ENCODE measurements at regions not wholly inside any gene's neighbourhood (a gene's known extent, or its start where the extent isn't known, plus 50 kb on each side); places are given as distances from the start of the nearest gene placed in this dataset.

DNA sequence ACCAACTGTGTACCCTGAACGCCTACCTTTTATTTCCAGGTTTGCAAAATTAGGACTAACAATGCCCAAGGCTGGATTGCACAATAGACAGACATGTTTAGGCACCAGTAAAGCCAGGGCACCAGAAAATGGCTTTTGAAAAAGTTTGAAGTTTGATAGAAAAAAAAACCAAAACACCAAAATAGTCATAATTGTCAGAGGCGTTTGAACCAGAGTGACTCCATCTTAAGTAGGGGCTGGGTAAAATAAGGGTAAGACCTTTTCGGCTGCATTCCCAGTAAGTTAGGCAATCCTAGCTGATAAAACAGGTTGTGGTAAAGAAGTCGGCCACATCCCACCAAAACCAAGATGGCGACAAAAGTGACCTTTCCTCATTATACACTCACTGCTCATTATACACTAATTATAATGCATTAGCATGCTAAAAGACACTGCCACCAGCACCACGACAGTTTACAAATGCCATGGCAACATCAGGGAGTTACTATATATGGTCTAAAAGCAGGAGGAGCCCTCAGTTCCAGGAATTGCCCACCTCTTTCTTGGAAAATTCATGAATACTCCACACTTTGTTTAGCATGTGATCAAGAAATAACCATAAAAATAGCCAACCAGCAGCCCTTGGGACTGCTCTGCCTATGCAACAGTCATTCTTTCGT lies 71.2 kb upstream of the EPCAM start:
- DNase-seq (ENCODE audit: low spot score), result no peak
- CTCF ChIA-PET, result no interaction called here
- H3K27ac ChIP-seq, result no peak overlapping the region
- TF ChIP-seq, protein P1, sequence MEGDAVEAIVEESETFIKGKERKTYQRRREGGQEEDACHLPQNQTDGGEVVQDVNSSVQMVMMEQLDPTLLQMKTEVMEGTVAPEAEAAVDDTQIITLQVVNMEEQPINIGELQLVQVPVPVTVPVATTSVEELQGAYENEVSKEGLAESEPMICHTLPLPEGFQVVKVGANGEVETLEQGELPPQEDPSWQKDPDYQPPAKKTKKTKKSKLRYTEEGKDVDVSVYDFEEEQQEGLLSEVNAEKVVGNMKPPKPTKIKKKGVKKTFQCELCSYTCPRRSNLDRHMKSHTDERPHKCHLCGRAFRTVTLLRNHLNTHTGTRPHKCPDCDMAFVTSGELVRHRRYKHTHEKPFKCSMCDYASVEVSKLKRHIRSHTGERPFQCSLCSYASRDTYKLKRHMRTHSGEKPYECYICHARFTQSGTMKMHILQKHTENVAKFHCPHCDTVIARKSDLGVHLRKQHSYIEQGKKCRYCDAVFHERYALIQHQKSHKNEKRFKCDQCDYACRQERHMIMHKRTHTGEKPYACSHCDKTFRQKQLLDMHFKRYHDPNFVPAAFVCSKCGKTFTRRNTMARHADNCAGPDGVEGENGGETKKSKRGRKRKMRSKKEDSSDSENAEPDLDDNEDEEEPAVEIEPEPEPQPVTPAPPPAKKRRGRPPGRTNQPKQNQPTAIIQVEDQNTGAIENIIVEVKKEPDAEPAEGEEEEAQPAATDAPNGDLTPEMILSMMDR (conservative IDR thresholded peaks at IDR 0.05; ENCODE audit: low read depth), result no peak
- POLR2A ChIA-PET (ENCODE audit: low non-redundant PET), result no interaction called here

DNA sequence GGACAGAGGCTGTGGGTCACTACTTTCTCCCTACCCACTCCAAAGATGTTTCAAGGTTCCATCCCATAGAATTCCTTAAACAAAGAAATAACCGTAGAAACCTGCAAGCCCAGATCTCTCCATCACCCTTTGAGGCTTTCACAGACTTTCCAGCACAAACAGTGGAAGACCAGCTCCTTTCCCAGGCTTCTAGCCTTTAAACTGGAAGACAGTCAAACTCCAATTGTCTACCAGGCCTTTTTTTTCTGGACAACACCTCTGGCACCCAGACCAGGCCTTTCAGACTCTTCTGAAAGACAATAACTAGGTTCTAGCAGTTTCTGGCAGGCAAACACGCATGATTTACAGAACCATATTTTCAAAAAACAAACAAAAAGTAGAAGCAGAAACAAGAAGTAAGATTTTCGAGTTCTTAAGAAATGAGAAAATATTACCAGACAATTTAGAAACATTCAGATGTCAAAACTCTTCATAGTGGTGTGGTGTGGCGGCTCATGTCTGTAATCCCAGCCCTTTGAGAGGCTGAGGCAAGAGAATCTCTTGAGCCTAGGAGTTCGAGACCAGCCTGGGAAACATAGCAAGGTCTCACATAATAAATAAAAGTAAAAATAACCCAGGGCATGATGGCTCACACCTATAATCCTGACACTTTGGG lies 73.0 kb upstream of the EPCAM start:
- H3K27ac ChIP-seq, result no peak overlapping the region
- ChIA-PET CTCF (interaction anchor here (0.6 kb wide), 1 partner anchor 11 kb away, joined by 3 read pairs; no protein-coding TSS in a partner anchor), POLR2A (ENCODE audit: low non-redundant PET) (no interaction called here)
- no peak for DNase-seq (ENCODE audit: low spot score)
- TF ChIP-seq, protein P1 (conservative IDR thresholded peaks at IDR 0.05; ENCODE audit: low read depth), result no peak

DNA sequence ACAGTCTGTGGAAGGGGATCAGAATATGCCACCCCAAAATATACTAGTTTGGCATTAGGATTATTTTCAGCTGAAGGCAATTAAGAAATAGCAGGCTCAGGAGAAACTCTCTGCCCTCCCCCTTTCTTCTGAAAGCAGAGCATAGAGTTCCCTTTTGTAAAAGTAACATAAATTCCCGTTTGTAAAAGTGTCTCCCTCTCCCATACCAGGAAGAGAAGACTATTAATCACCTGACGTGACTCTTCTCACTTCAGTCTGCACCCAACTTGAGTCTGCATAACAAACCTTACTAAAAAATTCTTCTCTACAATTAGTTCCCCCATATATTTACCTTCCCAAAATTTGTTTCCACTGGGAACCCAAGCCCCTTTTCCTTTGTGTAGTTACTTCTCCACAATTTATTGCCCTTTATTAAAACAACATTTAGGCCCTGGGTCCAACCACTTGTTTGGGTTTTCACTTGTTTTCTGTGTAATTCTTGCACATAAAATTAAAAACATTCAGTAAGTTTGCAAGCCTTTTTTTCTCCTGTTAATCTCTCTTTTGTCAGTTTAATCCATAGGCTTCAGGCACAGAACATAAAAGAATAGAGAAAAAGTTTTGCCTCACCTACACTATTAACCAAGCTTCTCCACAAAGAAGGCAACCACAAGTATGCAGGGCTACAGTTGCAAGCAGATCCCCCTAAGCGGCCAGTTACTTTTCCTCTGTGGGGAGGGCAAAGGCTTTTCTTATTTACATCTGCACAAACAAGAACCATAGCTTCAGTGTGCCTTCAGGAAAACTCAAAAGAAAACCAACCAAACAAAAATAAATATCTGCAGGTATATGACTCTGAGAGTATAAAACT lies 73.8 kb upstream of the EPCAM start:
- DNase-seq (ENCODE audit: low spot score), result no peak
- no peak overlapping the region for H3K27ac ChIP-seq
- ChIA-PET POLR2A (ENCODE audit: low non-redundant PET) (no interaction called here), CTCF (no interaction called here)
- TF ChIP-seq, protein P1 (conservative IDR thresholded peaks at IDR 0.05; ENCODE audit: low read depth), result no peak

DNA sequence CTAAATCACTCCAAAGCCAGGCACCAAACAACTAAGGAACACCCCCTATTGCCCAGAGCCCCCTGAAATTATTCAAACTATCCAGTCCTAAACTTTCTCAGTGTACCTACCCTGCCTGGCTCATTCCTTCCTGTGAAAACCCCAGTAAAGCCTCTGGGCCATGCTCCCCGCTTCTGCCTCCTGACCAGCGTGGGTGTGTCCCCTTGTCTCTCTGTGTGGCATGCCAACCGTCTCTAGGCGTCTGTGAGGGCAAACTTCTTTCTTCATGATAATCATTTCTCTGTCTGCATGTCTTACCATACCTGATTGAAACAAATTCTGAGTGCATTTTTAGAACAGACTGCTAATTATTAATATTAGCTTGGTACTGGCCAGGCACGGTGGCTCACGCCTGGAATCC lies 75.1 kb upstream of the EPCAM start:
- CTCF ChIA-PET, result no interaction called here
- no peak overlapping the region for H3K27ac ChIP-seq
- TF ChIP-seq, protein P1 (conservative IDR thresholded peaks at IDR 0.05; ENCODE audit: low read depth), result no peak
- no peak for DNase-seq (ENCODE audit: low spot score)
- POLR2A ChIA-PET (ENCODE audit: low non-redundant PET), result no interaction called here

DNA sequence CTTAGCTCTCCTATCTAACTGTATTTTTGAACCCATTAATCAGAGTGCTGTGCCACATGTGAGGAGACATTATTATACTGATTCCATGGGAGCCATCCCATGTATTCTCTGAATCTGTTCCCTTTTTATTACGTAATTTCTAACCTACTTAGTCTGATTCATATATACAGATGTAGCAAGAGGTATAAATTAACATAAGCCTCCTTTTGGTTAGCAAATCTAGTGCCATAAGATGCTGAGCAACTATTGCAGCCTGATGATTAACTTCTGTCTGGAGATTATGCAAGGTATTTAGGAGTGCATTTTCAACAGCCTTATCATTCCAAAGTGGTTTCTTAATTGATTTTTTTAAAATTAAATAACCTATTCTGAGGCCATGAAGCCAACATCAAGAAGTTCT lies 80.2 kb upstream of the EPCAM start:
- CTCF ChIA-PET, result interaction anchor here (0.7 to 1.2 kb wide), 2 partner anchors 34 to 1576 kb away, joined by 3 to 4 read pairs; no protein-coding TSS in a partner anchor
- DNase-seq (ENCODE audit: low spot score), result peak; percentile 52
- H3K27ac ChIP-seq, result no peak overlapping the region
- POLR2A ChIA-PET (ENCODE audit: low non-redundant PET), result no interaction called here
- TF ChIP-seq, protein P1 (conservative IDR thresholded peaks at IDR 0.05; ENCODE audit: low read depth), result no peak

DNA sequence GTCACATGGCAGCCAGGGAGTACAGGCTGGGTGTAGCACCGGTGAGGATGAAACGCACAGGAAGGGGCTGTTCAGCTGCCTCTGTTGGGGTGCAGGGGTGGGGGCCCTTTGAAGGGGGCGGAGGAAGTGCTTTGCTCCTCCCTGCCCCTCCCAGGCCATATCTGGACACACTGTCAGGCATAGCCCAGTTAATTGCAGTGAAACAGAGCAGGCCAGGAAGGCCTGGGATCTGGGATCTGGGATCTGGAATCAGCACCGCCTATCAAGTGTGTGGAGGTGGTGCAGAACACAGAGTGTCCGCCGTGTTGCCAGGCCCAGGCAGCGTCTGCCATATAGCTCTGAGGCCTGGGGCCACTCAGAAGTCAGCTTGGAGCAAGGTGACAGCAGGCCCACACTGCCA lies 85.5 kb upstream of the EPCAM start:
- TF ChIP-seq, protein P1 (conservative IDR thresholded peaks at IDR 0.05; ENCODE audit: low read depth), result no peak
- ChIA-PET POLR2A (ENCODE audit: low non-redundant PET) (no interaction called here), CTCF (no interaction called here)
- H3K27ac ChIP-seq, result no peak overlapping the region
- DNase-seq (ENCODE audit: low spot score), result no peak

Data from RWPE1 (cell line).